GM21619 (cell line): ENCODE measurements at regions not wholly inside any gene's neighbourhood (a gene's known extent, or its start where the extent isn't known, plus 50 kb on each side); places are given as distances from the start of the nearest gene placed in this dataset.
"Not testable (repeated sequence)": the region's sequence is repeated elsewhere in the genome, so short reads cannot be mapped to it uniquely, and the experiment has no call there.

Source experiments
- ATAC-seq: cut with Tn5 transposase; IDR thresholded peaks from one replicate; pipeline ENCODE4 v1.9.1; 2021; ENCODE audit not compliant: unreplicated experiment

DNA sequence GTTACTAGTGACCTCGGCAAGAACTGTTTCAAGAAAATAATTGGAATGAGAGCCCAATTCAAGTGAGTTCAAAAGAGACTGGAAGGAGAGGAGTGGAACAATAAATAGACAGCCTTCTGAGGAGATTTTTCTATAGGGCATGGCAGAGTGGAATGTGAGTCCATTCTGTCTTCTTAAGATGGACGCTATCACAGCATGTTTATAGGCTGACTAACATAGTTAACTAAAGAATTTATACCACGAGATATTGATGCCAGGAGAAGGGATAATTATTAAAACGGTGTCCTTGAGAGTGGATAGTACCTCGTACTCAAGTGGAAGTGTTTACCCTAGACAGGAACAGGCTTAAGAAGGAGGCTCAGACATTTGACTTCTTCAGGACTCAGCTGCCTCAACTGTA is 143.5 kb upstream of the RBBP8 start:
- ATAC-seq = no peak

DNA sequence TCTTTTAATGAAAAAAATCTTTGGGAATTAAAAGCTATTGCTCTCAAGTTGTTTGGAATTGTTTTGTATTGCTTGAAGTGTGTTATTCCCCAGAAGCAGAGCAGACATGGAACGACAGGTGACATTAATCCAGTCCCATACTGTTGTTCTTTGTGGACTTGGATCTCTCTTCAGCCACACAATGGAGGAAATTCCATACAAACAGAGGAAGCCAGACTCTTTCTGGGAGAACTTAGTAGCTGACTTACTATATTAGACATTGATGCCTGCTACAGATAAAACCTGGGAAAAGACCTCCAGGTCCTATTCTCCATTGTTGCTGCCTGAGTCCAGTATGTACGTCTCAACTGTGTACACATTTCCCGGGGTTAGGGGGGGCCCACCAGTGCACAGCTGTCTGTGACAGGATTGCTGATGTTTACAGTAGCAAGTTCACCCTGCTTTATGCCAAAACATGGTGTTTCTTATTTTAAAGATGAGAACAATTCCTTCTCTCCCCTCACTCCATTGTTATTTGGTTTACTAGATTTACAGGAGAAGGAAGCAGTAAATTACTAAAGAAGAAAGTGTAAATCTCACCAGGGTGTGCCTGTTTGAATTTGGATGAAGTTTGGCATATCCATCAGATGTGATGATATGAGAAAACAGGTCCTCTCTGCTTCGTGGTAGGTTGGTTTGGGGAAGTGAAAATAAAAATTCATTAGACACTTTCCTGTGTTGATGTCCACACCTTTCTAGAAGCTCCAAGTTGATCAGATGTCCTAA is 142.4 kb upstream of the RBBP8 start:
- no peak for ATAC-seq

DNA sequence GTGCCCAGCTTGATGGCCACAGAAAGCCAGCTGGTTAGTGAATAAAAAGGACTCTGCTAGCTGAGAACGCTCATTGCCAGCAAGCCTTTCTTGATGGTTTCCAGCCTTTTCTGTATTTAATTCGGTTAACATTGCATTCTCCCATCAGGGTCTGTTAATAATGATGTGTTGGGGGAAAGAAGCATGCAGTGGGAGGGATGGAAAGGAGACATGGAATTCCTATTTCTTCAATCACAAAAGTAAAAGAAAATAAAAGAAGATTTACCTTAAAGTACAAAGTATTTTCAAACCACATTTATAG is 141.9 kb upstream of the RBBP8 start:
- no peak for ATAC-seq

DNA sequence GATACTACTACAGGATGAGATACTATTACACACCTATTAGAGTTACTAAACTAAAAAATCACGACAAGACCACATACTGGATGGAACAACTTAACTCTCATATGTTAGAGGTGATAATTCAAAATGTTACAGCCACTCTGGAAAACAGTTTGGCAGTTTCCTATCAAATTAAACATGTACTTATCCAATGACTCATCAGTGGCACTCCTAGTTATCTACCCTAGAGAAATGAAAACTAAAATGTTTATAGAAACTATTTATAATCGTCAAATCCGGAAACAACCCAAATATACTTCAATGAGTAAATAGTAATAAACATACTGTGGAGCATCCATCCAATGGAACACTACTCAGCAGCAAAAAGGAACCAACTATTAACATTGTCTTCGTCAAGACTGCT is 137.0 kb upstream of the RBBP8 start:
- no peak for ATAC-seq

DNA sequence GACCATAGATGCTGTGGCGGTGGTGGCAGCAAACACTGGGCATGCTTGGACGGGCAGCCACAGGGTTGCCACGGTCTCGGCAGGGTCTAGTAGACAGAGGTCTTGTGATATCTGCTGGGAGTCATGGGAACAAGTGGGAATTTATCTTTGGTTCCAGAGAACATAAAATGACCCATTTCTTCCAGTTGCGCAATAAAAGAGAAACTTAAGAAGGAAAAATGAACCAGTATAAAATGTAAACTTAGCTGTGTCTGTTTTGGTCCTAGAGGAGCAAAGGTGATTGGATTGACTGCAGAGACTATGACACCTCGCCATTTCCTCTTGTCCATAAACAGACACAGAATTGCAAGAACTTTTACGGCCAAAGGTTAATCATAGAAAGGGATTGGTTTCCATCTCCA is 132.6 kb upstream of the RBBP8 start:
- ATAC-seq = no peak

DNA sequence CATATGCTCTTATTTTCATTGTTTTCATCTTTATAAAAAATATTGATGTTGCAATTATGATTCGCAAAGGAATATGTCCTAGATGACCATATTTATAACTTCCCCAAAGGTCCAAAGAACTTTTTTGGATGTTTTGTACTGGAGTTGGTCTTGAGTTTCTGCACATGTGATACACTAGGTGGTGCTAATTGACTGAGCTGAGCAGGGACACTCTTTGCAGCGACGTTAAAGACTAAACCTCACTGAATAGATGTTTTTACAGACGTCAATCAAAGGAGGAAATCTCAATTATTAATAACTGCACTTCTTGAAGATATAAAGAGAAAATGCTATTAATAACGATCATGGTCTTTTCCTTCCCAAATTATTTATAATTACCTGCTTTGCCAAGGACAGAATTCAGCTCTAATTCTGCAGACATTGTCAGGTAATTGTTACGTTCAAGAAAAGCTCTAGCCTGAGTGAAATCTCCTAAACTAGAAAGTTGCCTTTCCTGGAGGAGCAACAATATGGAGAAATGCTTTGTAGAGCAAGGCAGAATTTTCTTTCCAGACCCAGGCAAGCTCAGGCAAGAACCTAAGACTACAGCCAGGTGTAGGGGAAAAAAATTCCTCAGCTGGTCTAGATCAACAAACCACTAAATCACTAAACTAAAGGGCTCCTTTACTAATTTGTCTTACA is 119.3 kb upstream of the RBBP8 start:
- ATAC-seq = no peak

DNA sequence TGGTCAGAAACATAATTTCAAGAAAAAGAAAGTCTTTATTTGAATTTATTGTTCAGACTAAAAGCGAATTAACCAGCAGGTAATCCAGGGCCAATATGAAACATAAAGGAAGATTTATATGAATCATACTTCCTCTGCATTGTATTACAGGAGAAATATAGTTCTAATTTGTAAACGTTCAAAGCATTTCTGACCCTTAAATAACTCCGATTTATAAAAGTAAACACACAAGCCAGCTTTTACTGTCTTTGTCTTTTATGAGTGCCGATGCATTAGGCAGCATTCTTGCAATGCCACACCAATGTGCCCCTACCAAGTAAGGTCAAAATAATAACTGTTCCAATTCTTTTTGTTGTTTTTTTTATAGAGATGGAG is 118.8 kb upstream of the RBBP8 start:
- ATAC-seq = no peak

DNA sequence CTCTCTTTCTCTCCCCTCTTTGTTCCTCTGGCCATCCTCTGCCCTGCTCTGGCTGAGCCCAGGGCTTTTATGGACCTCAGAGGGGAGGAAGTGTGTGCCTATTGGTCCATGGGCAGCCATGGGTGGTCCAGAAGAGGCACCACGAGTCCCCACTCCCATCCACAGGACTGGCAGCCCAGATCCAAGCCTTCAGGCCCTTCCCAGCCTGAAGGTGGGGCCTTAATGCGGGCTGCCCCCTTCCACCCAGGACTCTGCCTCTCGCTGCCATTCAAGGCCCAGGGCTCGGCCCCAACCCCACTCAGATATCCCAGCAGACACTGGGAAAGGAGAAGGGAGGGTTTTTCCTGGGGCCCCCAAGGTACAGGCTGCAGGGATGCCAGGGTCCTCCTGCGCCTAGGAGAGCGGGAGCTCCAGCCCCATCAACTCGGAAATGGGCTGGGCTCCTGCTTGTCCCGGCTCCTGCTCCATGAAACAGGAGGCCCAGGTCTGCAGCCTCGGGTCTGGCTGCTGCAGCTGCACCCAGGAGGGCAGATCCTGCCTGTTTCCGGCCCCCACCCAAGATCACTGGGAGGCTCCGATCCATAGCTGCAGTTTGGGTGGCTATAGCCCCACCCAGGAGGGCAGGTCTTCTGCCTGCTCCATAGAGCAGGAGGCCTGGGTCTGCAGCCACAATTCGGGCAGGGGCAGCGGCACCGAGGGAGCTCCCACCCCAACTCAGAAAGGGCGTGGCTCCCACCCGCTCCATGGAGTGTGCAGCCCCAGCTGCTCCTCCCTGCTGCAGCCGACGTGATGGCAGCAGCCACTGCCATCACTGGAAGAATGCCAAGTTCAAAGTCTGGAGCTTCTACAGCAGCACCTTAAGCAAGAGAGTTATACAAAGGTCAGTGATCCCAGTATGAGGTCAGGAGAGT is 116.6 kb upstream of the RBBP8 start:
- no peak for ATAC-seq

DNA sequence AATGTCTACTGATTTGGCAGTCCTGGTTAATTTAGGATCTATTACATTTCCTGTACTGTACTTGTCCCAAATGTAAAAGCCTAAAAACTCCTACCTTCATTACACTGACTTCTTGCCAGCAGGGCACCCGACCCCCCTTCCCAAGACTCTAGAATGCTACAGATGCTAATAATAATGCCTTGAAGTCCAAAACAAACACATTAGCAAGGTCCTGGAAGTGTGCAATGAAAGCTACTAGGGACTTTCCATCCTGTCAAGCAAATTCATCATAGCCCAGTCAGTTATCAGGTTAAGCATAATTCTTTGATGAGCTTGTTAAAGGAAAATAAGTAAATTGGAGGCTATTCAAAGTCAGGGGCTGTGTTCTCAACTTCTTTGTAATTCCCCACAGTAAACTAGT is 115.3 kb upstream of the RBBP8 start:
- no peak for ATAC-seq

DNA sequence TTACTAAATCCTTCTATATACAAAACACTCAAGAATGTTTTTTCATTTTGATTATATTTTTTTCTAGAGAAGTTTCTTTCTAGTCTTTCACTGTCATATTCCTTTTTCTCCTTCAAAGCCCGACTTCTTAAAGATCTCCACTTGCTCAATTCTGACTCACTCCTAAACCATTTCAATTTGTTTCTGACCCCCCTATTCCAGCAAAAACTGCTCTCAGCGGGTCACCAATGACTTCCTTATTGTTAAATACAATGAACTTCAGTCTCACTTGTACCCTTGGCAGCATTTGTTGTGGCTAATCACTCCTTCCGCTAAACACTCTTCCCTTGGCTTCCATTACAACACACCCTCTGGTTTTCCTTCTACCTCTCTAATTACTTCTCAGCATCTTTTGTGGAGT is 111.1 kb upstream of the RBBP8 start:
- no peak for ATAC-seq

DNA sequence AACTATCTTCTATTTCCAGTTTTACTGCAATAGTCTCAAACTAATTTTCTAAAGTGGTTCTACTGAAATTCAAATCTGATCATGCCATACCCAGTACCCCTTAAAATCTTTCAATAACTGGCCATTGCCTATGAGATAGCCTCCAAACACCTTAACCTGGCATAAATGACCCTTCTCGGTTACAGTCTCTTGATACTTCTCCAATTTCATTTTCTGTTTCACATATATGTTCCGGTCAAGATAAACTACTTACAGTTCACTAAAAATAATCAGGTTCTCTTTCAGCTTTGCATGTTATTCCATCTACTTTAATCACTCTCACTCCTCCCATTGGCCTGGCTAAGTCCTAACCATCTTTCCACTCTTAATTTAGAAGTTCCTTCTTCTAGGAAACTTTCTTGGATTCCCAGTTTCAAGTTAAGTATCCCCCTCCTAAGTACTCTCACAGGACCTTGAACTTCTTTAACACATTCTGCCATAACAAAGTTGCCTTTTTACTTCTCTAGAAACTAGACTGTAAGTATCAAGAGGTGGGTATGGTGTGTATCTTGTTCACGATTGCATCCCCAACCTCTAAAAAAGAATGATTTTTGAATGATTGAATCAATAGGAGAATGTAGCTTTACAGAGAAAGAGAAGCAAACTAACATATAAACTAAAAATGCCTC is 110.2 kb upstream of the RBBP8 start:
- peak; percentile 76 for ATAC-seq

DNA sequence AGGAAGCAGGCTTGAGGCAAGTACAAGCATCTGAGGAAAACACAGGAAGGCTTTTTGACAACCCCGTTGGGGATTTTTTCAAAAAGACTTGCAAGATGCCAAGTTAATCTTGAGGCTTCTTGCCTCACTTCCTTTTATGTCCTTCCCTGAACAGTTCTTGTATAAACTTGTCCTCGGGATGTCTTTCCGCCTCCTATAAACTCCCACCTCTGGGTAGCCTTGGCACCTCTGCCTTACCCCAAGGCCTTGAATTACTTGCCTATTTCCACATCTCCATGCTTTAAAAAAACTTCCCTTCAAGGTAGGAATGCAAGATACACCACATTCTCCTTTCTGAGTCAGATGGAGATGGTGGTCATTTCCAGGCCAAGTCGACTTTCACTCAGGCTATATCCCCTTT is 106.4 kb upstream of the RBBP8 start:
- ATAC-seq = no peak

DNA sequence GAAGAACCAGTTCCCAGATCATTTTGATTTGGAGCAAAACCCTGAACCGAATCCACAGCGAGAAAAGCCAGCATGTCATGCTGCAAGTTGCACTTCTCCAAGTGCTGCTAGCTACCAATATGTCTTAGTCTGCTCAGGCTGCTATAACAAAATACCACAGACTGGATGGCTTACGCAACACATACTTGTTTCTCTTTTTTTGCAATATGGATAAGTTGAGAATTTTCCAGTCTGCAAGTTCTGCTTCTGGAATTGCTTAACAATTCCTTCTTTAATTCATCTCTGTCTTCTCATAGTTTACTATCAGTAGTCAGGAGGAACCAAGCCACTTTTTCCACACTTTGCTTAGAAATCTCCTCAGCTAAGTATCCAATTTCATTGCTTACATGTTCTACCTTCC is 105.9 kb upstream of the RBBP8 start:
- ATAC-seq = no peak

DNA sequence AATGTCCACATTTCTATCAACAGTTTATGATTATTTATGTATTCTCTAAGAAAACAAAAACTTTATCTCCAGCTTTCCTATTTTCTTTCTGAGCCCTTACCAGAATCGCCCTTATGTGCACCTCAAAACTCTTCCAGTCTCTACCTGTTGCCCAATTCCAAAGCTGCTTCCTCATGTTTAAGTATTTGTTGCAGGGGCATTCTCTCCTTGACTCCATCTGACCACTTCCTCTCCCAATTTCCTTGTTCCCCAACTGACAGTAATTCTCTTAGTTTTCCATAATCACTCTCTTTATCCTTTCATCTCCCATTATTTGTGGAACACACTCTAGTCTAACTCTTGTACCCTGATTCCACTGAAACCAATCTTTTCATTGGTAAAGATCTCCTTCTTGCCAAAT is 105.4 kb upstream of the RBBP8 start:
- no peak for ATAC-seq

DNA sequence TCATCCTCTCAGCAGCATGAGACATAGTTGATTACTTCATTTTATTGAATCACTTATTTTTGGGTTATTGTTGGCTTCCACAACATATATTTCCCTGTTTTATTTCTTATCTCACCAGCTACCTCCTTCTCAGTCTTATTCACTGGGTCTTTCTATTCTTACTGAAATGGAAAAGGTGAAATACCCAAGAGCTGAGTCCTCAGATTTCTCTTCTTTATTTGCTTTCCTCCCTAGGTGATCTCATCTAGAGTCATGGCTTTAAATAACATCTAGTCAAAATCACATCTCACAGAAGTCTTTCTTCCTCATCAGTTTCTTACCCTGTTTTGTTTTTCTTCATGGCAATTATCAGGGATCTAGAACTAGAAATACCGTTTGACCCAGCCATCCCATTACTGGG is 105.0 kb upstream of the RBBP8 start:
- no peak for ATAC-seq

DNA sequence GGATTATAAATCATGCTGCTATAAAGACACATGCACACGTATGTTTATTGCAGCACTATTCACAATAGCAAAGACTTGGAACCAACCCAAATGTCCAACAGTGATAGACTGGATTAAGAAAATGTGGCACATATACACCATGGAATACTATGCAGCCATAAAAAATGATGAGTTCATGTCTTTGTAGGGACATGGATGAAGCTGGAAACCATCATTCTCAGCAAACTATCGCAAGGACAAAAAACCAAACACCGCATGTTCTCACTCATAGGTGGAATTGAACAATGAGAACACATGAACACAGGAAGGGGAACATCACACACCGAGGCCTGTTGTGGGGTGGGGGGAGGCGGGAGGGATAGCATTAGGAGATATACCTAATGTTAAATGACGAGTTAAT is 104.5 kb upstream of the RBBP8 start:
- ATAC-seq = not testable (repeated sequence)

DNA sequence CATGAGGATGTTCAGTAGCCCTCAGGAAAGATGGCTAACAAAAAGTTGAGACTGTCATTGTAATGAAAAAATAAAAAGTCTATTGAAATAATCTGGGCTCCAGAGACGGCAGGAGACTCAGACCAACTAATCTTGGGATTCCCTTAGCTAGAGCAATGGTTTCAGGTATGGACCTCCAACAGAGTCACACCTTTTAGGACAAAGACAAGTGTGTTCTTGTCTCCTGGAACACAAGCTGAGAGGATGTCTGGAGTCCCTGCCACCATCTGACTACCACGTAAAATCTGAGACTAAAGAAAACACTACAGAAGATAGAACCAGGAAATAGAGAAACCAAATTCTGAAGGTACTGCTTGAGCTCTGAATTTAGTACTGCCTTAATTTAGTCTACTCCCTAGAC is 103.3 kb upstream of the RBBP8 start:
- ATAC-seq = no peak

DNA sequence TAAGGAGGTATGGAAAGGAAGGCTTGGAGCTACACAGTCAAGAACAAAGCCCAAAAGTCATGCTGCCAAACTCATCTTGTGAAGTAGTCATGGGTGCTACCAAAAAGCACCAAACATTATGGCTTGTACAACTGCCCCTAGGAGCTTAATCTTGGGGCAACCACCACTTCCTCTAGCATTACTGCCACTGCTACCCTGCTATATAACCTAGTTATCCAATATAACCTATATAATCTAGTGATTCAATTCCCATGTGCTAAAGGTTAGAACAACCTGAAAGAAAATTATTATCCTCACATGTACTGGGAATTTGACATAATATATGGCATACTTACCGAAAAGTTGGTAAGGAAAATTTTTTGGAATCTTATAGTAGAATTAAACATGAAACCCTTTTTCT is 102.6 kb upstream of the RBBP8 start:
- no peak for ATAC-seq

DNA sequence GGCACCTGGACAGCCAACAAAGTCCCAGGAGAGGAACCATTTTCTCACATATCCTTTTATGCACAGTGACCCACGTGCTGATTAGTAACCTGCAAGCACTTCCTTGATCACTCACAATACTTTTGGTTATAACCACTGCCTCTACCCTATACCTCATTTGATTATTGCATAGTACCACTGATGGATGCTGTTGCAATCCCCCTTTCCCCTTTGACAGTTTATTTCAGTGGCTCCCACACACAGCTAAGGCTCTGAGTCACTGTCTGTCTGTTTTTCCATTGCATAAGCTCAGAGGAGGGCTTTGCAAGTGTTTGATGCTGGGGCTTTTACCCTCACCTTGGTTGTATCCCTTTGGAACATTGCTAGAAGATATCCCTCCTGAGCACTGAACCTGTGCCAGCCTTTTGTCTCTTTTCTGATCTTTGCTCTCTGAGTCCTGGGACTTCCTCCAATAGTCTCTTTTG is 101.7 kb upstream of the RBBP8 start:
- ATAC-seq = no peak

DNA sequence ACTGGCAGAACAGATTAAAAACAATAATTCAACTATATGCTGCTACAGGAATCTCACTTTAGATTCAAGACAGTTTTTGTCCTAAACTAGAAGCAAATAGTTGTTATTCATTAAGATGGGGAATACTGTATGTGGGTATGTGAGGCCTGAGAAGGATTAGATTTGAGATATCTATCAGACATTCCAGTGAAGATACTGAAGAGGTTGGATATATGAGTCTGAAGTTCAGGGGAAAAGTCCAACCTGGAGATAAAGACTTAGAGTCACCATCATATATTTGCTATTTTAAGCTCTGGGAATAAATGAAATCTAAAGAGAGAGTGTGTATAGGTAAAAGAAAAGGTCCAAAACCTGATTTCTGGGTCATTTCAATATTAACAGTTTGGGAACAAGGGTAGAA is 96.2 kb upstream of the RBBP8 start:
- ATAC-seq = no peak

DNA sequence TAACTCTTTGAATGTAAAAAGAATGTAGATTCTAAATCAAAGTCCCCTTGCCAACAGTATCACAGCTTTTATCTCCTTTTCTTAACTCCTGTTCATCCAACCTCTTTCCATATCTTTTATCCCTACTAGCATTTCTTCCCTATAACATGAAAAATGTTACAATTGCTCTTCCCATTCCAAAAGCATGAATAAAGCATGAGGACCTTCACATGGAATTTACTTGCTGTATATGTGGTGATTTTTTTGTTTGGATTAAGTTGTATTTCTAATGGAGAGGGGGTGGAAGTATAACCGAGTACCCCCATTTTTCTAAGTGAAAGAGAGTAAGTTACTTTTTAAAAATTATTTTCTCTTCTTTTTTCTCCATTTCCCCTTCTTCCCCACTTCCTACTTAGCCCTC is 94.9 kb upstream of the RBBP8 start:
- no peak for ATAC-seq
